Activated CD8-positive, alpha-beta T cell treated with anti-CD3 and anti-CD28 coated beads for 36 hours (primary cell): ENCODE measurements at regions not wholly inside any gene's neighbourhood (a gene's known extent, or its start where the extent isn't known, plus 50 kb on each side); places are given as distances from the start of the nearest gene placed in this dataset.

ENCODE experiments used
- ATAC-seq: fragments of 200-7000 bp; cut with Tn5 transposase; one replicate; pipeline ENCODE4 v1.10.0; 2021; ENCODE audit warnings: mild to moderate bottlenecking, moderate library complexity
- CTCF ChIA-PET: fragments of 350-600 bp; sonication (Branson Sonifier 250); formaldehyde crosslinking; loops from one replicate; lab custom pipeline; 2021; ENCODE audit warnings: antibody characterized with exemption; lab: Charles Lee
- POLR2A ChIA-PET: fragments of 350-600 bp; sonication (Branson Sonifier 250); formaldehyde crosslinking; loops from one replicate; lab custom pipeline; 2021; ENCODE audit warnings: antibody characterized with exemption; lab: Charles Lee
- DNase-seq: peaks from one replicate; pipeline ENCODE4 v3.0.0-alpha.2; 2020
- H3K27ac Mint-ChIP-seq: one replicate; pipeline ENCODE4 v1.8.0; 2021; ENCODE audit warnings: mild to moderate bottlenecking, mixed read lengths
- H3K27me3 Mint-ChIP-seq: one replicate; pipeline ENCODE4 v1.8.0; 2021; ENCODE audit warnings: mixed read lengths
- H3K36me3 Mint-ChIP-seq: one replicate; pipeline ENCODE4 v1.8.0; 2021; ENCODE audit warnings: low read depth, mixed read lengths
- H3K4me1 Mint-ChIP-seq: one replicate; pipeline ENCODE4 v1.8.0; 2021; ENCODE audit warnings: low read depth, mixed read lengths
- H3K4me3 Mint-ChIP-seq: one replicate; pipeline ENCODE4 v1.8.0; 2021; ENCODE audit warnings: mild to moderate bottlenecking, moderate library complexity, mixed read lengths
- H3K9me3 Mint-ChIP-seq: one replicate; pipeline ENCODE4 v1.8.0; 2021; ENCODE audit warnings: mixed read lengths
- intact Hi-C: fragments of 100-400 bp; cut with micrococcal nuclease; formaldehyde crosslinking; loops from one replicate; pipeline ENCODE4 v1.10.0; 2022
- TF ChIP-seq, protein P1 (sequence below): fragments of 200-600 bp; IDR thresholded peaks from one replicate; pipeline ENCODE4 v1.8.0; 2022; ENCODE audit warnings: antibody characterized with exemption, mild to moderate bottlenecking

DNA sequence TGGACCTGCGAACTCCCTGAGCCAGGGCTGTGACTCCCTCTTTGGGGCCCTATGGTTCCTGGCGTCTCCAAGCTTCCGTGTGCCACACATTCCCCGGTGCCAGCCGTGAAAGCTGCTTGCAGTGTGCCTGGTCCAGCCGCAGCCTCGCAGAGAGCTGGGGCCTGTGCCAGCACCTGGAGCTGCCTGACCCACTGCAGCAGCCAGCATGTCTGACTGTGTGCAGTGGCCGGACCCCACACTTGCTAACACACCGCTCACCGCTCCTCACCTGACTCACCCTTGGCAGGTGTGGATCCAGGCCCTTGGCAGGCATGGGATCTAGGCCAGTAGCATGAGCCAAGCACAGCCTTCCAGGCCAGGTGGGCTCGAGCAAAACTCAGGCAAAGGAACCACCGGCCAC lies 227.5 kb downstream of the OTOR start:
- no peak overlapping the region for H3K27ac Mint-ChIP-seq
- TF ChIP-seq, protein P1, sequence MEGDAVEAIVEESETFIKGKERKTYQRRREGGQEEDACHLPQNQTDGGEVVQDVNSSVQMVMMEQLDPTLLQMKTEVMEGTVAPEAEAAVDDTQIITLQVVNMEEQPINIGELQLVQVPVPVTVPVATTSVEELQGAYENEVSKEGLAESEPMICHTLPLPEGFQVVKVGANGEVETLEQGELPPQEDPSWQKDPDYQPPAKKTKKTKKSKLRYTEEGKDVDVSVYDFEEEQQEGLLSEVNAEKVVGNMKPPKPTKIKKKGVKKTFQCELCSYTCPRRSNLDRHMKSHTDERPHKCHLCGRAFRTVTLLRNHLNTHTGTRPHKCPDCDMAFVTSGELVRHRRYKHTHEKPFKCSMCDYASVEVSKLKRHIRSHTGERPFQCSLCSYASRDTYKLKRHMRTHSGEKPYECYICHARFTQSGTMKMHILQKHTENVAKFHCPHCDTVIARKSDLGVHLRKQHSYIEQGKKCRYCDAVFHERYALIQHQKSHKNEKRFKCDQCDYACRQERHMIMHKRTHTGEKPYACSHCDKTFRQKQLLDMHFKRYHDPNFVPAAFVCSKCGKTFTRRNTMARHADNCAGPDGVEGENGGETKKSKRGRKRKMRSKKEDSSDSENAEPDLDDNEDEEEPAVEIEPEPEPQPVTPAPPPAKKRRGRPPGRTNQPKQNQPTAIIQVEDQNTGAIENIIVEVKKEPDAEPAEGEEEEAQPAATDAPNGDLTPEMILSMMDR = no peak
- ChIA-PET CTCF (no interaction called here), POLR2A (no interaction called here)
- peaks cover 2% of the 10 kb centered on the region for H3K9me3 Mint-ChIP-seq
- no peaks in the 10 kb centered on the region for H3K36me3 Mint-ChIP-seq
- intact Hi-C loops = no loop called here
- ATAC-seq = no peak
- DNase-seq = no peak
- H3K27me3 Mint-ChIP-seq = no peaks in the 10 kb centered on the region
- no peaks in the 10 kb centered on the region for H3K4me1 Mint-ChIP-seq
- no peak overlapping the region for H3K4me3 Mint-ChIP-seq

DNA sequence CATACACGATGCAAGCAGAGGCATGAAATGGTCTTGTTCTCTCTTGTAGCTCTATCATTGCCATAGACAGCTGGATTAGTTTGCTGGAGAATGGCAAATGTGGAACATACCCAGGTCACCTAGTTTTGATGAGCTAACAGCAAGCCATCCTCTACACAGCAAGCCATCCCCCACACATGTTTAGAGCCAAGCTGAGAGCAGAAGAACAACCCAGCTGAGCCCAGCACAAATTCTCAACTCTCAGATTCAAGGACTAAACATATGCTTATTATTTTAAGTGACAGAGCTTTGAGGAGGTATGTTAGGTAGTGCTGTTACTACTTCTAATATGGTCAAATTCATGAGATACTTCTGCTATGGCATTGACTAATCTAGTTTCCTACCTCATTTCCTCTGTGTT lies 230.3 kb downstream of the OTOR start:
- POLR2A ChIA-PET = interaction anchor here (0.6 kb wide), 1 partner anchor 36 kb away, joined by 3 read pairs; no protein-coding TSS in a partner anchor

DNA sequence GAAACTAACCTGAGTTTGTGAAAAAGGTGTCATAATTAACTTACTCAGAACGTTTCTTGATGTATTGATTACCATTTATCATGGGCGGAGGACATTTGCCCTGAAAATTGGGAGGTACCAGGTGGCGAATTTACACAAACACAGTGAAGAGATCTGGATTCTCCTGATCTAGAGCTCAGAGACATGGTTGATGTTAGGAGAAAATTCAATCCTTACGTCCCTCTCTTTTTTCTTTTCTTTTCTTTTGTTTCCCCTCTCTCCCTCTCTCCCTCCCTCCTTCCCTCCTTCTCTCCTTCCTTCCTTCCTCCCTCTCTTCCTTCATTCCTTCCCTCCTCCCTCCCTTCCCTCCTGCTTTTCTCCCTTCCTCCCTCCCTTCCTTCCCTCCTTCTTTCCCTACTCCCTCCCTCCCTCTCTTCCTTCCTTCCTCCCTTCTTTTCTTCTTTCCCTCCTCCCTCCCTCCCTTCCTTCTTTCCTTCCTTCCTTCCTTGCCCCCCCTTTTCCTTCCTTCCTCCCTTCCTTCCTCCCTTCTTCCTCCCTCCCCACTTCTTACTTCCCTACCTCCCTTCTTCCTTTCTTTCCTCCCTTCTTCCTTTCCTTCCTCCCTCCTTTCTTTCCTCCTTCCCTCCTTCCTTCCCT lies 234.1 kb downstream of the OTOR start:
- ATAC-seq (no peak), DNase-seq (no peak)
- no peak overlapping the region for H3K27ac Mint-ChIP-seq
- CTCF ChIA-PET = no interaction called here
- H3K36me3 Mint-ChIP-seq = no peaks in the 10 kb centered on the region
- intact Hi-C loops = no loop called here
- no peaks in the 10 kb centered on the region for H3K27me3 Mint-ChIP-seq
- no peak overlapping the region for H3K4me3 Mint-ChIP-seq
- POLR2A ChIA-PET = no interaction called here
- TF ChIP-seq, protein P1 = no peak
- peaks cover 2% of the 10 kb centered on the region for H3K9me3 Mint-ChIP-seq
- H3K4me1 Mint-ChIP-seq = no peaks in the 10 kb centered on the region

More for the DNA sequence above, 230.3 kb downstream of the OTOR start:
- Mint-ChIP-seq H3K4me1 (no peaks in the 10 kb centered on the region), H3K9me3 (peaks cover 2% of the 10 kb centered on the region), H3K27ac (no peak overlapping the region), H3K4me3 (no peak overlapping the region), H3K27me3 (no peaks in the 10 kb centered on the region), H3K36me3 (no peaks in the 10 kb centered on the region)
- intact Hi-C loops = no loop called here
- ATAC-seq = no peak
- DNase-seq = no peak
- CTCF ChIA-PET = no interaction called here
- TF ChIP-seq, protein P1 = no peak

DNA sequence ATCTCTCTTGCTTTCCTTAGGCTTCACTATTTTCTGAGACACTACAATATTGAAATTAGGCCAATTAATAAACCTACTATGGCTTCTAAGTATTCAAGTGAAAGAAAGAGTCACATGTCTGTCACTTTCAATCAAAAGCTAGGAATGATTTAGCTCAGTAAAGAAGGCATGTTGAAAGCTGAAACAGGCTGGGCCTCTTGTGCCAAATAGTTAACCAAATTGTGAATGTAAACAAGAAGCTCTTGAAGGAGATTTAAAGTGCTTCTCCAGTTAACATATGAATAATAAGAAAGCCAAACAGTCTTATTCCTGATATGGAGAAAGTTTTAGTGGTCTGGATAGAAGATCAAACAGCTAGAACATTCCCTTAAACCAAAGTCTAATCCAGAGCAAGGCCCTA lies 236.3 kb downstream of the OTOR start:
- ChIA-PET POLR2A (no interaction called here), CTCF (interaction anchor here (1.6 kb wide), 1 partner anchor 182 kb away, joined by 3 read pairs; no protein-coding TSS in a partner anchor)
- Mint-ChIP-seq H3K36me3 (no peaks in the 10 kb centered on the region), H3K9me3 (no peaks in the 10 kb centered on the region), H3K4me1 (no peaks in the 10 kb centered on the region), H3K4me3 (no peak overlapping the region), H3K27me3 (no peaks in the 10 kb centered on the region), H3K27ac (no peak overlapping the region)
- intact Hi-C loops = no loop called here
- ATAC-seq (no peak), DNase-seq (no peak)
- TF ChIP-seq, protein P1 = no peak

DNA sequence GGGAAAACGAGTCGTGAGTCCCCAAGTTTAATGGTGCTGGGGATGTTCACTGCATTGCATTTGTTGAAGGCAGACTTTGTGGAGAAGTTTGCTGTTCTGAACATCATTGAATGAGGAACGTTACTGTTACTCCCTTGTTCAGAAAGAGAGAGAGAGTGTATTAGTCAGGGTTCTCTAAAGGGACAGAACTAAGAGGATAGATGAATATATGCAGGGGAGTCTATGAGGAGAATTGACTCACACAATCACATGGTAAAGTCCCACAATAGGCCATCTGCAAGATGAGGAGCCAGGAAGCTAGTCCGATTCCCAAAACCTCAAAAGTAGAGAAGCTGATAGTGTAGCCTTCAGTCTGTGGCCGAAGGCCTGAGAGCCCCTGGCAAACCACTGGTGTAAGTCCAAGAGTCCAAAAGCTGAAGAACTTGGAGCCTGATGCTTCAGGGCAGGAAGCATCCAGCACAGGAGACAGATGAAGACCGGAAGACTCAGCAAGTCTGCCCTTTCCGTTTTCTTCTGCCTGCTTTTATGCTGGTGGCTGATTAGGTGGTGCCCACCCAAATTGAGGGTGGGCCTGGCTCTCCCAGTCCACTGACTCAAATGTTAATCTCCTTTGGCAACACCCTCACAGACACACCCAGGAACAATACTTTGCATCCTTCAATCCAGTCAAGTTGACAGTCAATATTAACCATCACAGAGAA lies 223.5 kb upstream of the PCSK2 start:
- ATAC-seq (no peak), DNase-seq (no peak)
- no peaks in the 10 kb centered on the region for H3K36me3 Mint-ChIP-seq
- CTCF ChIA-PET = no interaction called here
- no peak overlapping the region for H3K27ac Mint-ChIP-seq
- H3K27me3 Mint-ChIP-seq = no peaks in the 10 kb centered on the region
- intact Hi-C loops = no loop called here
- TF ChIP-seq, protein P1 = no peak
- H3K9me3 Mint-ChIP-seq = no peaks in the 10 kb centered on the region
- H3K4me3 Mint-ChIP-seq = no peak overlapping the region
- POLR2A ChIA-PET = no interaction called here
- H3K4me1 Mint-ChIP-seq = no peaks in the 10 kb centered on the region
